ENCODE measurements at regions not wholly inside any gene's neighbourhood (a gene's known extent, or its start where the extent isn't known, plus 50 kb on each side); places are given as distances from the start of the nearest gene placed in this dataset.

GRCh38 chr2:18169121-18169892, 290.8 kb downstream of the KCNS3 start:
- ATAC-seq: no peak
- TF ChIP-seq PATZ1 (CRISPR knock-in tag; IDR thresholded peaks at IDR 0.05; ENCODE audit: borderline replicate concordance) (no peak), SNAI2 (CRISPR knock-in tag; IDR thresholded peaks at IDR 0.05) (no peak), ZFP3 (CRISPR knock-in tag; IDR thresholded peaks at IDR 0.05) (no peak), BACH2 (CRISPR knock-in tag; IDR thresholded peaks at IDR 0.05; ENCODE audit: borderline replicate concordance) (no peak), ZFP30 (CRISPR knock-in tag; IDR thresholded peaks at IDR 0.05) (no peak), CSDC2 (CRISPR knock-in tag; IDR thresholded peaks at IDR 0.05) (no peak), POU6F1 (CRISPR knock-in tag; IDR thresholded peaks at IDR 0.05; ENCODE audit: borderline replicate concordance, low read depth) (no peak), TOX (CRISPR knock-in tag; IDR thresholded peaks at IDR 0.05; ENCODE audit: borderline replicate concordance) (no peak), GLIS3 (CRISPR knock-in tag; IDR thresholded peaks at IDR 0.05) (no peak), RARB (CRISPR knock-in tag; IDR thresholded peaks at IDR 0.05) (no peak), OSR1 (CRISPR knock-in tag; IDR thresholded peaks at IDR 0.05) (no peak), CREB5 (CRISPR knock-in tag; IDR thresholded peaks at IDR 0.05; ENCODE audit: low read depth) (no peak), ISL1 (CRISPR knock-in tag; IDR thresholded peaks at IDR 0.05) (no peak), PPARA (CRISPR knock-in tag; IDR thresholded peaks at IDR 0.05; ENCODE audit: borderline replicate concordance) (no peak), ZNF565 (CRISPR knock-in tag; conservative IDR thresholded peaks at IDR 0.05; ENCODE audit: low read depth) (no peak), ESRRG (CRISPR knock-in tag; IDR thresholded peaks at IDR 0.05) (no peak), TCF4 (CRISPR knock-in tag; IDR thresholded peaks at IDR 0.05; ENCODE audit: borderline replicate concordance) (no peak), ZNF8 (CRISPR knock-in tag; IDR thresholded peaks at IDR 0.05) (no peak)

GRCh38 chr2:18167871-18168270, 289.4 kb downstream of the KCNS3 start:
- ATAC-seq: no peak
- TF ChIP-seq ZNF8 (CRISPR knock-in tag; IDR thresholded peaks at IDR 0.05) (no peak), CREB5 (CRISPR knock-in tag; IDR thresholded peaks at IDR 0.05; ENCODE audit: low read depth) (no peak), PPARA (CRISPR knock-in tag; IDR thresholded peaks at IDR 0.05; ENCODE audit: borderline replicate concordance) (no peak), ISL1 (CRISPR knock-in tag; IDR thresholded peaks at IDR 0.05) (no peak), POU6F1 (CRISPR knock-in tag; IDR thresholded peaks at IDR 0.05; ENCODE audit: borderline replicate concordance, low read depth) (no peak), CSRNP3 (CRISPR knock-in tag; IDR thresholded peaks at IDR 0.05) (no peak), GLIS3 (CRISPR knock-in tag; IDR thresholded peaks at IDR 0.05) (no peak), OSR1 (CRISPR knock-in tag; IDR thresholded peaks at IDR 0.05) (no peak), ZNF565 (CRISPR knock-in tag; conservative IDR thresholded peaks at IDR 0.05; ENCODE audit: low read depth) (no peak), RARB (CRISPR knock-in tag; IDR thresholded peaks at IDR 0.05) (no peak), ARNTL (CRISPR knock-in tag; IDR thresholded peaks at IDR 0.05; ENCODE audit: borderline replicate concordance, low read depth) (no peak), ZC3H10 (CRISPR knock-in tag; IDR thresholded peaks at IDR 0.05) (no peak), ESRRG (CRISPR knock-in tag; IDR thresholded peaks at IDR 0.05) (no peak), TCF4 (CRISPR knock-in tag; IDR thresholded peaks at IDR 0.05; ENCODE audit: borderline replicate concordance) (no peak), CSDC2 (CRISPR knock-in tag; IDR thresholded peaks at IDR 0.05) (no peak), PATZ1 (CRISPR knock-in tag; IDR thresholded peaks at IDR 0.05; ENCODE audit: borderline replicate concordance) (no peak), ZFP30 (CRISPR knock-in tag; IDR thresholded peaks at IDR 0.05) (no peak), BACH2 (CRISPR knock-in tag; IDR thresholded peaks at IDR 0.05; ENCODE audit: borderline replicate concordance) (no peak), TOX (CRISPR knock-in tag; IDR thresholded peaks at IDR 0.05; ENCODE audit: borderline replicate concordance) (no peak), TSHZ2 (CRISPR knock-in tag; IDR thresholded peaks at IDR 0.05) (no peak)
